IMR-90 (cell line): ENCODE measurements at regions not wholly inside any gene's neighbourhood (a gene's known extent, or its start where the extent isn't known, plus 50 kb on each side); places are given as distances from the start of the nearest gene placed in this dataset.

Source experiments
- ATAC-seq: fragments of 200-7000 bp; cut with Tn5 transposase; 2 replicates; pipeline ENCODE4 v1.9.1; 2020; ENCODE audit warnings: low read depth, mild to moderate bottlenecking, moderate library complexity
- BruUV-seq: library from RNA; stranded (reverse); fragments of 400-500 nt; replicated peaks from 2 replicates; lab custom pipeline; 2021; lab: Mats Ljungman, UMichigan
- CTCF ChIA-PET: fragments of 300-600 bp; formaldehyde crosslinking; extraction: SDS; loops from one replicate; lab custom pipeline; 2021; ENCODE audit warnings: antibody characterized with exemption; lab: Yijun Ruan, JAX
- POLR2A ChIA-PET: fragments of 300-600 bp; sonication (Branson Sonifier 250); formaldehyde crosslinking; loops from one replicate; lab custom pipeline; 2022; ENCODE audit warnings: antibody characterized with exemption; ENCODE audit not compliant: unreplicated experiment; lab: Charles Lee
- DNase-seq: peaks from one replicate; pipeline ENCODE4 v3.0.0; 2013
- H2AFZ ChIP-seq: replicated peaks from 2 replicates; pipeline ENCODE3; 2013; ENCODE audit warnings: low read length, mild to moderate bottlenecking; ENCODE audit not compliant: poor library complexity
- H2AK5ac ChIP-seq: 2 replicates; pipeline ENCODE4 v1.6.1; 2013; ENCODE audit warnings: low read depth, low read length, inconsistent platforms
- H2AK9ac ChIP-seq: replicated peaks from 2 replicates; pipeline ENCODE3; 2013; ENCODE audit warnings: mild to moderate bottlenecking, low read depth, low read length, moderate library complexity; ENCODE audit not compliant: poor library complexity
- H2BK120ac ChIP-seq: 2 replicates; pipeline ENCODE4 v1.6.1; 2013; ENCODE audit warnings: low read depth, low read length, inconsistent platforms
- H2BK15ac ChIP-seq: 3 replicates; pipeline ENCODE4 v1.6.1; 2013; ENCODE audit warnings: low read depth, low read length, inconsistent platforms
- H2BK20ac ChIP-seq: 2 replicates; pipeline ENCODE4 v1.6.1; 2013; ENCODE audit warnings: low read depth, mild to moderate bottlenecking, inconsistent platforms, low read length, moderate library complexity
- H2BK5ac ChIP-seq: 2 replicates; pipeline ENCODE4 v1.6.1; 2013; ENCODE audit warnings: mild to moderate bottlenecking, low read depth, low read length, inconsistent platforms; ENCODE audit not compliant: poor library complexity, severe bottlenecking
- H3K14ac ChIP-seq: replicated peaks from 2 replicates; pipeline ENCODE4 v1.6.1; 2013; ENCODE audit warnings: low read depth, low read length, inconsistent platforms
- H3K18ac ChIP-seq: 2 replicates; pipeline ENCODE4 v1.6.1; 2013; ENCODE audit warnings: low read depth, low read length, control low read depth
- H3K23ac ChIP-seq: 2 replicates; pipeline ENCODE4 v1.6.1; 2013; ENCODE audit warnings: low read depth, low read length, inconsistent platforms
- H3K27ac ChIP-seq: 2 replicates; pipeline ENCODE4 v1.5.1; 2013; ENCODE audit warnings: mild to moderate bottlenecking, control low read depth, low read length; ENCODE audit not compliant: insufficient read depth
- H3K27me3 ChIP-seq: 2 replicates; pipeline ENCODE4 v1.6.1; 2013; ENCODE audit warnings: low read length; ENCODE audit not compliant: control insufficient read depth, insufficient read depth
- H3K36me3 ChIP-seq: 2 replicates; pipeline ENCODE4 v1.6.1; 2013; ENCODE audit warnings: low read length, mixed read lengths; ENCODE audit not compliant: control insufficient read depth, insufficient read depth
- H3K4ac ChIP-seq: 2 replicates; pipeline ENCODE4 v1.6.1; 2013; ENCODE audit warnings: low read depth, low read length, inconsistent platforms
- H3K4me1 ChIP-seq: 2 replicates; pipeline ENCODE4 v1.6.1; 2013; ENCODE audit warnings: low read length, mixed read lengths; ENCODE audit not compliant: control insufficient read depth, insufficient read depth
- H3K4me2 ChIP-seq: 2 replicates; pipeline ENCODE4 v1.6.1; 2013; ENCODE audit warnings: low read depth, mild to moderate bottlenecking, control low read depth, low read length, moderate library complexity
- H3K4me3 ChIP-seq: 2 replicates; pipeline ENCODE4 v1.5.1; 2013; ENCODE audit warnings: low read depth, mild to moderate bottlenecking, control low read depth, low read length, moderate library complexity; ENCODE audit not compliant: insufficient read depth
- H3K56ac ChIP-seq: 2 replicates; pipeline ENCODE4 v1.6.1; 2013; ENCODE audit warnings: low read length, inconsistent platforms; ENCODE audit not compliant: insufficient read depth; ENCODE audit errors: extremely low read depth
- H3K79me1 ChIP-seq, 2 experiments: 2 replicates each; pipeline ENCODE4 v1.6.1; 2013; ENCODE audit warnings: low read length in 2 of 2, inconsistent platforms in 1 of 2, low read depth in 1 of 2
- H3K9ac ChIP-seq: 2 replicates; pipeline ENCODE4 v1.6.1; 2013; ENCODE audit warnings: low read depth, low read length, control low read depth
- H3K9me1 ChIP-seq: 2 replicates; pipeline ENCODE4 v1.6.1; 2013; ENCODE audit warnings: low read length, inconsistent platforms; ENCODE audit not compliant: insufficient read depth
- H3K9me3 ChIP-seq: 2 replicates; pipeline ENCODE4 v1.6.1; 2013; ENCODE audit warnings: low read length; ENCODE audit not compliant: control insufficient read depth, insufficient read depth
- H4K20me1 ChIP-seq: 2 replicates; pipeline ENCODE4 v1.6.1; 2013; ENCODE audit warnings: low read length, inconsistent platforms; ENCODE audit not compliant: insufficient read depth
- H4K5ac ChIP-seq: 2 replicates; pipeline ENCODE4 v1.6.1; 2013; ENCODE audit warnings: mild to moderate bottlenecking, low read depth, low read length, control low read depth
- H4K8ac ChIP-seq, 2 experiments: 2 replicates each; pipeline ENCODE4 v1.6.1; 2013; ENCODE audit warnings: low read depth in 2 of 2, low read length in 2 of 2, control low read depth in 1 of 2, inconsistent platforms in 1 of 2
- H4K91ac ChIP-seq: 2 replicates; pipeline ENCODE4 v1.6.1; 2013; ENCODE audit warnings: low read depth, low read length, inconsistent platforms; ENCODE audit not compliant: insufficient read depth
- MAFK ChIP-seq: IDR thresholded peaks from 2 replicates; pipeline ENCODE4 v1.6.1; 2012; ENCODE audit warnings: low read depth, low read length, improper control_type of control experiment
- MAZ ChIP-seq: IDR thresholded peaks from 2 replicates; pipeline ENCODE4 v1.6.1; 2012; ENCODE audit warnings: low read depth, mild to moderate bottlenecking, low read length, improper control_type of control experiment, moderate library complexity, borderline replicate concordance
- MXI1 ChIP-seq: IDR thresholded peaks from 2 replicates; pipeline ENCODE4 v1.6.1; 2012; ENCODE audit warnings: low read depth, mild to moderate bottlenecking, low read length, moderate library complexity, borderline replicate concordance
- RAD21 ChIP-seq: IDR thresholded peaks from 2 replicates; pipeline ENCODE4 v1.6.1; 2012; ENCODE audit warnings: low read length, improper control_type of control experiment
- SMC3 ChIP-seq: fragments of 150-350 bp; IDR thresholded peaks from 2 replicates; pipeline ENCODE4 v1.6.1; 2016; ENCODE audit warnings: low read depth, mild to moderate bottlenecking, antibody characterized with exemption, low read length, moderate library complexity
- WGBS, 2 experiments: methylation state at CpG; one replicate each; pipeline versions ENCODE4 v1.1.5 to v1.1.7; 2013; ENCODE audit warnings: missing lambda C conversion rate in 2 of 2; ENCODE audit not compliant: insufficient read length in 1 of 2; ENCODE audit errors: extremely low coverage in 2 of 2; 5-methylcytosine and 5-hydroxymethylcytosine counted together
- dilution Hi-C: fragments of 300-500 bp; cut with HindIII; formaldehyde crosslinking; loops from one replicate; pipeline ENCODE4 v1.14.3; 2018; ENCODE audit warnings: low sequenced_read_pairs; ENCODE audit not compliant: unreplicated experiment
- in situ Hi-C: fragments of 300-500 bp; cut with MboI; formaldehyde crosslinking; loops from 3 replicates; pipeline ENCODE4 v1.14.3; 2019; ENCODE audit warnings: low sequenced_read_pairs, inconsistent platforms, mixed read lengths
- intact Hi-C: fragments of 100-400 bp; cut with micrococcal nuclease; formaldehyde crosslinking; loops from 2 replicates; pipeline ENCODE4 v1.10.0; 2022
- TF ChIP-seq, protein P1 (sequence below): conservative IDR thresholded peaks from 2 replicates; pipeline ENCODE4 v1.5.1; 2012; ENCODE audit warnings: mild to moderate bottlenecking, low read depth, low read length, improper control_type of control experiment

DNA sequence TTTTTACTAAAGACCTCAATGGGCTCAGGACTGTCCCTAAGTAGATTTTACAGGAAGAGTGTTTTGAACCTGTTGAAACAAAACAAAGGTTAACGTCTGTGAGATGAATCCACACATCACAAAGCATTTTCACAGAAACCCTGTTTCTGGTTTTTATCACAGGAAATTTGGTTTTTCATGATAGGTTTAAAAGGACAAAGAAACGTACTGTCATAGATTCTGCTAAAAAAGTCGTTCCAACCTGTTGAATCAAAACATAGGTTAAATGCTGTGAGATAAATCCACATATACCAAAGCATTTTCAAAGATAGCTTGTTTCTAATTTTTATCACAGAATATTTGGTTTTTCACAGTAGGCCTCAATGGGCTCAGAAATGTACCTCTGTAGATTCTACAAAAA, 1531.0 kb downstream of the UQCRFS1 start:
- Histone ChIP-seq H4K8ac (no peak overlapping the region), H3K4me2 (no peak overlapping the region), H3K4me1 (no peaks in the 10 kb centered on the region), H2BK5ac (no peak overlapping the region), H2AK9ac (no peak overlapping the region), H2AK5ac (no peak overlapping the region), H3K36me3 (no peaks in the 10 kb centered on the region), H3K27me3 (no peaks in the 10 kb centered on the region), H4K5ac (no peak overlapping the region), H3K56ac (no peak overlapping the region), H3K4me3 (no peak overlapping the region), H2BK120ac (no peak overlapping the region), H3K9me1 (no peaks in the 10 kb centered on the region), H3K4ac (no peak overlapping the region), H3K27ac (no peak overlapping the region), H3K23ac (no peak overlapping the region), H3K18ac (no peak overlapping the region), H2BK20ac (no peak overlapping the region), H2BK15ac (no peak overlapping the region), H4K20me1 (no peaks in the 10 kb centered on the region), H3K79me1 (no peaks in the 10 kb centered on the region), H2AFZ (no peak overlapping the region), H4K91ac (no peak overlapping the region), H3K9me3 (peaks cover 12% of the 10 kb centered on the region), H3K9ac (no peak overlapping the region), H3K14ac (no peak overlapping the region)
- no peak for ATAC-seq
- ChIA-PET POLR2A (no interaction called here), CTCF (interaction anchor here (0.6 kb wide), 2 partner anchors 16 to 93 kb away, joined by 3 read pairs; no protein-coding TSS in a partner anchor)
- TF ChIP-seq MAZ, result no peak
- TF ChIP-seq, protein P1, sequence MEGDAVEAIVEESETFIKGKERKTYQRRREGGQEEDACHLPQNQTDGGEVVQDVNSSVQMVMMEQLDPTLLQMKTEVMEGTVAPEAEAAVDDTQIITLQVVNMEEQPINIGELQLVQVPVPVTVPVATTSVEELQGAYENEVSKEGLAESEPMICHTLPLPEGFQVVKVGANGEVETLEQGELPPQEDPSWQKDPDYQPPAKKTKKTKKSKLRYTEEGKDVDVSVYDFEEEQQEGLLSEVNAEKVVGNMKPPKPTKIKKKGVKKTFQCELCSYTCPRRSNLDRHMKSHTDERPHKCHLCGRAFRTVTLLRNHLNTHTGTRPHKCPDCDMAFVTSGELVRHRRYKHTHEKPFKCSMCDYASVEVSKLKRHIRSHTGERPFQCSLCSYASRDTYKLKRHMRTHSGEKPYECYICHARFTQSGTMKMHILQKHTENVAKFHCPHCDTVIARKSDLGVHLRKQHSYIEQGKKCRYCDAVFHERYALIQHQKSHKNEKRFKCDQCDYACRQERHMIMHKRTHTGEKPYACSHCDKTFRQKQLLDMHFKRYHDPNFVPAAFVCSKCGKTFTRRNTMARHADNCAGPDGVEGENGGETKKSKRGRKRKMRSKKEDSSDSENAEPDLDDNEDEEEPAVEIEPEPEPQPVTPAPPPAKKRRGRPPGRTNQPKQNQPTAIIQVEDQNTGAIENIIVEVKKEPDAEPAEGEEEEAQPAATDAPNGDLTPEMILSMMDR, result no peak
- no peak for TF ChIP-seq RAD21
- TF ChIP-seq MXI1, result no peak
- no peak for TF ChIP-seq MAFK
- no peak for TF ChIP-seq SMC3
- no peak for DNase-seq
- no TSS peak for BruUV-seq
- intact Hi-C loops (no loop called here), in situ Hi-C loops (no loop called here), dilution Hi-C loops (no loop called here)
- no CpG with 5 or more reads among the region's 3 CpGs for WGBS, 2 experiments
